GM19372 (cell line): ENCODE measurements at regions not wholly inside any gene's neighbourhood (a gene's known extent, or its start where the extent isn't known, plus 50 kb on each side); places are given as distances from the start of the nearest gene placed in this dataset.
"Not testable (repeated sequence)": the region's sequence is repeated elsewhere in the genome, so short reads cannot be mapped to it uniquely, and the experiment has no call there.

Experiments used
- ATAC-seq: cut with Tn5 transposase; IDR thresholded peaks from one replicate; pipeline ENCODE4 v1.9.1; 2021; ENCODE audit warnings: mild to moderate bottlenecking, low read depth, moderate library complexity; ENCODE audit not compliant: unreplicated experiment

- ATAC-seq = no peak
These were observed 230.1 kb upstream of the FAT1 start for GRCh38 chr4:186953599-186954260.

GRCh38 chr4:186954509-186954908, 230.9 kb upstream of the FAT1 start:
- ATAC-seq = no peak

GRCh38 chr4:186954956-186955355, 231.3 kb upstream of the FAT1 start:
- no peak for ATAC-seq

GRCh38 chr4:186957952-186958555, 234.4 kb upstream of the FAT1 start:
- ATAC-seq = no peak

- no peak for ATAC-seq
These were observed 235.2 kb upstream of the FAT1 start for GRCh38 chr4:186958726-186959350.

- no peak for ATAC-seq
These were observed 256.5 kb upstream of the FAT1 start for GRCh38 chr4:186979961-186980745.

GRCh38 chr4:186981161-186981560, 257.5 kb upstream of the FAT1 start:
- ATAC-seq = no peak

GRCh38 chr4:186982160-186982559, 258.5 kb upstream of the FAT1 start:
- no peak for ATAC-seq

GRCh38 chr4:186984105-186984644, 260.5 kb upstream of the FAT1 start:
- no peak for ATAC-seq

GRCh38 chr4:186999686-187000085, 276.0 kb upstream of the FAT1 start:
- no peak for ATAC-seq

- no peak for ATAC-seq
These were observed 276.6 kb upstream of the FAT1 start for GRCh38 chr4:187000281-187000680.

GRCh38 chr4:187002133-187002532, 278.5 kb upstream of the FAT1 start:
- ATAC-seq = not testable (repeated sequence)

GRCh38 chr4:187004628-187005027, 281.0 kb upstream of the FAT1 start:
- no peak for ATAC-seq

- no peak for ATAC-seq
These were observed 282.5 kb upstream of the FAT1 start for GRCh38 chr4:187006189-187006618.

GRCh38 chr4:187010052-187010451, 286.4 kb upstream of the FAT1 start:
- no peak for ATAC-seq

- no peak for ATAC-seq
These were observed 292.4 kb upstream of the FAT1 start for GRCh38 chr4:187016101-187016500.

- no peak for ATAC-seq
These were observed 293.5 kb upstream of the FAT1 start for GRCh38 chr4:187017147-187017546.

GRCh38 chr4:187019896-187020295, 296.2 kb upstream of the FAT1 start:
- no peak for ATAC-seq

GRCh38 chr4:187020676-187021075, 297.0 kb upstream of the FAT1 start:
- ATAC-seq = no peak

- ATAC-seq = no peak
These were observed 298.0 kb upstream of the FAT1 start for GRCh38 chr4:187021436-187022205.
